OCI-LY3 (cell line): ENCODE measurements at regions not wholly inside any gene's neighbourhood (a gene's known extent, or its start where the extent isn't known, plus 50 kb on each side); places are given as distances from the start of the nearest gene placed in this dataset.

Source experiments
- H2AFZ ChIP-seq: fragments of 200-600, 300-600 bp; shearing (Covaris generic); 2 replicates; pipeline ENCODE4 v1.6.0; 2014; ENCODE audit warnings: antibody characterized with exemption, low read depth, low read length
- H3K27ac ChIP-seq: fragments of 200-600, 300-600 bp; sonication (generic); 2 replicates; pipeline ENCODE4 v1.5.1; 2014; ENCODE audit warnings: mild to moderate bottlenecking, low read length, moderate library complexity, mixed read lengths
- H3K27me3 ChIP-seq: fragments of 200-600, 300-600 bp; sonication (generic); 2 replicates; pipeline ENCODE4 v1.6.1; 2014; ENCODE audit warnings: low read depth, low read length, mixed read lengths
- H3K36me3 ChIP-seq: fragments of 200-600, 300-600 bp; sonication (generic); replicated peaks from 2 replicates; pipeline ENCODE3; 2014; ENCODE audit warnings: low read depth, low read length, mixed read lengths
- H3K4me1 ChIP-seq: fragments of 300-600, 200-600 bp; sonication (generic); 2 replicates; pipeline ENCODE4 v1.6.1; 2014; ENCODE audit warnings: low read length, mixed read lengths
- H3K4me2 ChIP-seq: fragments of 200-600, 300-600 bp; sonication (generic); 2 replicates; pipeline ENCODE4 v1.6.1; 2014; ENCODE audit warnings: low read length, mixed read lengths
- H3K4me3 ChIP-seq: fragments of 300-600, 200-600 bp; sonication (generic); 2 replicates; pipeline ENCODE4 v1.5.1; 2014; ENCODE audit warnings: antibody characterized with exemption, mild to moderate bottlenecking, low read length, moderate library complexity
- H3K79me2 ChIP-seq: fragments of 300-600, 200-600 bp; shearing (Covaris generic); 2 replicates; pipeline ENCODE4 v1.6.1; 2014; ENCODE audit warnings: mild to moderate bottlenecking, low read length, mixed read lengths
- H3K9ac ChIP-seq: fragments of 300-600, 200-600 bp; shearing (Covaris generic); 2 replicates; pipeline ENCODE4 v1.6.0; 2014; ENCODE audit warnings: mild to moderate bottlenecking, low read length, moderate library complexity
- H3K9me3 ChIP-seq: fragments of 200-600, 300-600 bp; shearing (Covaris generic); 2 replicates; pipeline ENCODE4 v1.6.1; 2014; ENCODE audit warnings: low read length, mixed read lengths; ENCODE audit not compliant: insufficient read depth
- H4K20me1 ChIP-seq: fragments of 200-600, 300-600 bp; sonication (generic); 2 replicates; pipeline ENCODE4 v1.6.1; 2016; ENCODE audit warnings: low read length, mixed read lengths; ENCODE audit not compliant: insufficient read depth
- EZH2phosphoT487 ChIP-seq: fragments of 200-600 bp; shearing (Covaris generic); IDR thresholded peaks from 2 replicates; pipeline ENCODE4 v1.6.1; 2018; ENCODE audit warnings: antibody characterized with exemption, mixed run types, low read depth
- TF ChIP-seq, protein P1 (sequence below): fragments of 200-600, 300-600 bp; sonication (generic); IDR thresholded peaks from 2 replicates; pipeline ENCODE4 v1.5.1; 2014; ENCODE audit warnings: antibody characterized with exemption, low read length, low read depth

DNA sequence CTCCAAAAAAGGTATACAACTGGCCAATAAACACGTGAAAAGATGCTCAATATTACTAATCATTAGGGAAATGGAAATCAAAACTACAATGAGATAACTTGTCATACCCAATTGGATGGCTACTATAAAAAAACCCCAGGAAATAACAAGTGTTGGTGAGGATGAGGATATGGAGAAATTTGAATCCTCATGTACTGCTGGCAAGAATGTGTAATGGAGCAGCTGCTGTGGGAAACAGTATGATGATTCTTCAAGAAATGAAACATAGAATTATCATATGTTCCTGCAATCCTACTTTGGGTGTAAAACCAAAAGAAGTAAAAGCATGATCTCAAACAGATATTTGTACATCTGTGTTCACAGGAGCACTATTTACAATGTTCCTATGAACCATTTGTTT is 67.4 kb downstream of the RPLP1 start:
- Histone ChIP-seq H3K4me1 (no peaks in the 10 kb centered on the region), H3K36me3 (no peaks in the 10 kb centered on the region), H3K9me3 (no peaks in the 10 kb centered on the region), H3K9ac (no peak overlapping the region), H3K27ac (no peak overlapping the region), H3K79me2 (no peaks in the 10 kb centered on the region), H3K4me2 (no peak overlapping the region), H2AFZ (no peak overlapping the region), H3K4me3 (no peak overlapping the region), H3K27me3 (peaks cover 59% of the 10 kb centered on the region), H4K20me1 (no peaks in the 10 kb centered on the region)
- TF ChIP-seq, protein P1, sequence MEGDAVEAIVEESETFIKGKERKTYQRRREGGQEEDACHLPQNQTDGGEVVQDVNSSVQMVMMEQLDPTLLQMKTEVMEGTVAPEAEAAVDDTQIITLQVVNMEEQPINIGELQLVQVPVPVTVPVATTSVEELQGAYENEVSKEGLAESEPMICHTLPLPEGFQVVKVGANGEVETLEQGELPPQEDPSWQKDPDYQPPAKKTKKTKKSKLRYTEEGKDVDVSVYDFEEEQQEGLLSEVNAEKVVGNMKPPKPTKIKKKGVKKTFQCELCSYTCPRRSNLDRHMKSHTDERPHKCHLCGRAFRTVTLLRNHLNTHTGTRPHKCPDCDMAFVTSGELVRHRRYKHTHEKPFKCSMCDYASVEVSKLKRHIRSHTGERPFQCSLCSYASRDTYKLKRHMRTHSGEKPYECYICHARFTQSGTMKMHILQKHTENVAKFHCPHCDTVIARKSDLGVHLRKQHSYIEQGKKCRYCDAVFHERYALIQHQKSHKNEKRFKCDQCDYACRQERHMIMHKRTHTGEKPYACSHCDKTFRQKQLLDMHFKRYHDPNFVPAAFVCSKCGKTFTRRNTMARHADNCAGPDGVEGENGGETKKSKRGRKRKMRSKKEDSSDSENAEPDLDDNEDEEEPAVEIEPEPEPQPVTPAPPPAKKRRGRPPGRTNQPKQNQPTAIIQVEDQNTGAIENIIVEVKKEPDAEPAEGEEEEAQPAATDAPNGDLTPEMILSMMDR: no peak
- no peak for TF ChIP-seq EZH2phosphoT487

- no peaks in the 10 kb centered on the region for H3K79me2 ChIP-seq
- H3K9me3 ChIP-seq: no peaks in the 10 kb centered on the region
- no peak overlapping the region for H3K9ac ChIP-seq
- H3K27ac ChIP-seq: no peak overlapping the region
- TF ChIP-seq EZH2phosphoT487: no peak
- TF ChIP-seq, protein P1: no peak
- no peak overlapping the region for H3K4me2 ChIP-seq
- H4K20me1 ChIP-seq: no peaks in the 10 kb centered on the region
- H3K4me1 ChIP-seq: no peaks in the 10 kb centered on the region
- peaks cover 66% of the 10 kb centered on the region for H3K27me3 ChIP-seq
- no peak overlapping the region for H2AFZ ChIP-seq
- H3K36me3 ChIP-seq: no peaks in the 10 kb centered on the region
- no peak overlapping the region for H3K4me3 ChIP-seq
Measured at GRCh38 chr15:69522361-69522760, 69.7 kb downstream of the RPLP1 start.

GRCh38 chr15:69523010-69524001 is 70.7 kb downstream of the RPLP1 start:
- Histone ChIP-seq H3K4me2 (no peak overlapping the region), H3K27ac (no peak overlapping the region), H3K9me3 (no peaks in the 10 kb centered on the region), H4K20me1 (no peaks in the 10 kb centered on the region), H3K9ac (no peak overlapping the region), H3K4me3 (no peak overlapping the region), H3K27me3 (peaks cover 76% of the 10 kb centered on the region), H2AFZ (no peak overlapping the region), H3K4me1 (no peaks in the 10 kb centered on the region), H3K79me2 (no peaks in the 10 kb centered on the region), H3K36me3 (no peaks in the 10 kb centered on the region)
- no peak for TF ChIP-seq EZH2phosphoT487
- TF ChIP-seq, protein P1: peak; percentile 90

GRCh38 chr15:69524296-69524695 is 71.7 kb downstream of the RPLP1 start:
- H3K79me2 ChIP-seq: no peaks in the 10 kb centered on the region
- H4K20me1 ChIP-seq: no peaks in the 10 kb centered on the region
- H3K4me2 ChIP-seq: no peak overlapping the region
- no peaks in the 10 kb centered on the region for H3K4me1 ChIP-seq
- no peak overlapping the region for H3K9ac ChIP-seq
- H3K9me3 ChIP-seq: no peaks in the 10 kb centered on the region
- no peaks in the 10 kb centered on the region for H3K36me3 ChIP-seq
- H2AFZ ChIP-seq: no peak overlapping the region
- no peak overlapping the region for H3K27ac ChIP-seq
- no peak for TF ChIP-seq EZH2phosphoT487
- TF ChIP-seq, protein P1: no peak
- no peak overlapping the region for H3K4me3 ChIP-seq
- peaks cover 75% of the 10 kb centered on the region for H3K27me3 ChIP-seq
